HG02852 (cell line): ENCODE measurements at regions not wholly inside any gene's neighbourhood (a gene's known extent, or its start where the extent isn't known, plus 50 kb on each side); places are given as distances from the start of the nearest gene placed in this dataset.
"Not testable (repeated sequence)": the region's sequence is repeated elsewhere in the genome, so short reads cannot be mapped to it uniquely, and the experiment has no call there.

Experiments used
- ATAC-seq: cut with Tn5 transposase; IDR thresholded peaks from one replicate; pipeline ENCODE4 v1.9.1; 2021; ENCODE audit warnings: mild to moderate bottlenecking, moderate library complexity; ENCODE audit not compliant: unreplicated experiment

- no peak for ATAC-seq
These were observed 384.3 kb upstream of the PODXL start for GRCh38 chr7:131940621-131941165.

- ATAC-seq, result not testable (repeated sequence)
These were observed 382.4 kb upstream of the PODXL start for GRCh38 chr7:131938788-131939187.

- ATAC-seq, result no peak
These were observed 381.4 kb upstream of the PODXL start for GRCh38 chr7:131937868-131938267.

GRCh38 chr7:131935180-131935579, 378.8 kb upstream of the PODXL start:
- no peak for ATAC-seq

- no peak for ATAC-seq
These were observed 378.0 kb upstream of the PODXL start for GRCh38 chr7:131934452-131934851.

GRCh38 chr7:131933751-131934289, 377.4 kb upstream of the PODXL start:
- ATAC-seq, result no peak

- not testable (repeated sequence) for ATAC-seq
These were observed 376.8 kb upstream of the PODXL start for GRCh38 chr7:131933219-131933618.

- no peak for ATAC-seq
These were observed 375.8 kb upstream of the PODXL start for GRCh38 chr7:131932271-131932670.

GRCh38 chr7:131931370-131931769, 374.9 kb upstream of the PODXL start:
- ATAC-seq, result no peak

GRCh38 chr7:131929632-131930031, 373.2 kb upstream of the PODXL start:
- no peak for ATAC-seq

- no peak for ATAC-seq
These were observed 371.5 kb upstream of the PODXL start for GRCh38 chr7:131927770-131928423.

GRCh38 chr7:131925636-131926035, 369.2 kb upstream of the PODXL start:
- no peak for ATAC-seq

GRCh38 chr7:131924857-131925256, 368.4 kb upstream of the PODXL start:
- ATAC-seq, result no peak

- ATAC-seq, result not testable (repeated sequence)
These were observed 366.5 kb upstream of the PODXL start for GRCh38 chr7:131922948-131923347.

GRCh38 chr7:131921016-131921415, 364.6 kb upstream of the PODXL start:
- ATAC-seq, result no peak

GRCh38 chr7:131919920-131920709, 363.7 kb upstream of the PODXL start:
- ATAC-seq, result no peak

GRCh38 chr7:131911112-131911511, 354.7 kb upstream of the PODXL start:
- no peak for ATAC-seq

GRCh38 chr7:131909151-131909768, 352.8 kb upstream of the PODXL start:
- ATAC-seq, result no peak

- ATAC-seq, result no peak
These were observed 352.3 kb upstream of the PODXL start for GRCh38 chr7:131908714-131909113.

GRCh38 chr7:131905471-131905973, 349.1 kb upstream of the PODXL start:
- no peak for ATAC-seq

- ATAC-seq, result no peak
These were observed 348.4 kb upstream of the PODXL start for GRCh38 chr7:131904760-131905327.
